ENCODE measurements at regions not wholly inside any gene's neighbourhood (a gene's known extent, or its start where the extent isn't known, plus 50 kb on each side); places are given as distances from the start of the nearest gene placed in this dataset.

GRCh38 chr18:45565280-45565970, 49.9 kb upstream of the SLC14A2 start:
- TF ChIP-seq POLR2AphosphoS5 (IDR thresholded peaks at IDR 0.05) (peak in 1 of 3 donors; percentile 7), POLR2A (IDR thresholded peaks at IDR 0.05) (no peak)
- Histone ChIP-seq H3K27ac (no peak overlapping the region), H3K4me1 (peaks cover 23% of the 10 kb centered on the region), H3K27me3 (no peaks in the 10 kb centered on the region), H3K36me3 (no peaks in the 10 kb centered on the region), H3K4me3 (no peak overlapping the region), H3K9me3 (no peaks in the 10 kb centered on the region)
- WGBS = 69% methylated on average over 19 of the region's 19 CpGs
- peak in 1 of 2 donors; percentile 69 for DNase-seq (ENCODE audit: low spot score in 2 of 2)
